Loucy (cell line): ENCODE measurements at regions not wholly inside any gene's neighbourhood (a gene's known extent, or its start where the extent isn't known, plus 50 kb on each side); places are given as distances from the start of the nearest gene placed in this dataset.

Experiments
- H2AFZ ChIP-seq: fragments of 200-600 bp; sonication (generic); 2 replicates; pipeline ENCODE4 v1.6.0; 2016; ENCODE audit warnings: antibody characterized with exemption, mild to moderate bottlenecking, low read length, moderate library complexity
- H3F3A ChIP-seq: fragments of 200-600 bp; 2 replicates; pipeline ENCODE4 v1.6.0; 2016; ENCODE audit warnings: antibody characterized with exemption, low read depth, mild to moderate bottlenecking
- H3K27me3 ChIP-seq: fragments of 200-600 bp; sonication (generic); 2 replicates; pipeline ENCODE4 v1.6.1; 2014; ENCODE audit warnings: low read length, mild to moderate bottlenecking; ENCODE audit not compliant: insufficient read depth, poor library complexity, severe bottlenecking
- H3K36me3 ChIP-seq: fragments of 200-600 bp; sonication (generic); 2 replicates; pipeline ENCODE4 v1.6.1; 2016; ENCODE audit warnings: low read length; ENCODE audit not compliant: insufficient read depth
- H3K4me1 ChIP-seq: fragments of 200-600 bp; sonication (generic); 2 replicates; pipeline ENCODE4 v1.5.1; 2014; ENCODE audit warnings: low read length, mild to moderate bottlenecking; ENCODE audit not compliant: insufficient read depth, poor library complexity, severe bottlenecking
- H3K4me2 ChIP-seq: fragments of 200-600 bp; sonication (generic); 2 replicates; pipeline ENCODE4 v1.6.0; 2014; ENCODE audit warnings: antibody characterized with exemption, low read length, low read depth, mild to moderate bottlenecking; ENCODE audit not compliant: poor library complexity, severe bottlenecking
- H3K4me3 ChIP-seq: fragments of 200-600 bp; sonication (generic); 2 replicates; pipeline ENCODE4 v1.5.1; 2014; ENCODE audit warnings: low read length, mild to moderate bottlenecking, mixed read lengths; ENCODE audit not compliant: poor library complexity, severe bottlenecking
- H3K79me2 ChIP-seq: fragments of 200-600 bp; sonication (generic); 2 replicates; pipeline ENCODE4 v1.6.1; 2014; ENCODE audit warnings: low read length; ENCODE audit not compliant: insufficient read depth
- H3K9ac ChIP-seq: fragments of 200-600 bp; sonication (generic); 2 replicates; pipeline ENCODE4 v1.6.0; 2014; ENCODE audit warnings: mild to moderate bottlenecking, low read depth, low read length, moderate library complexity; ENCODE audit not compliant: poor library complexity, severe bottlenecking
- H3K9me2 ChIP-seq: fragments of 200-600 bp; sonication (generic); replicated peaks from 2 replicates; pipeline ENCODE4 v1.6.1; 2016; ENCODE audit warnings: low read depth, low read length, mixed read lengths
- H3K9me3 ChIP-seq: fragments of 200-600 bp; sonication (generic); 2 replicates; pipeline ENCODE4 v1.6.1; 2014; ENCODE audit warnings: mild to moderate bottlenecking, antibody characterized with exemption, low read length, low read depth; ENCODE audit not compliant: insufficient read depth
- H4K20me1 ChIP-seq: fragments of 200-600 bp; sonication (generic); 2 replicates; pipeline ENCODE4 v1.6.0; 2014; ENCODE audit warnings: antibody characterized with exemption, low read length, mild to moderate bottlenecking; ENCODE audit not compliant: insufficient read depth, poor library complexity, severe bottlenecking
- EZH2phosphoT487 ChIP-seq: fragments of 200-600 bp; IDR thresholded peaks from 2 replicates; pipeline ENCODE4 v1.6.1; 2018; ENCODE audit warnings: antibody characterized with exemption, mild to moderate bottlenecking, moderate library complexity, borderline replicate concordance
- TF ChIP-seq, protein P1 (sequence below): fragments of 200-600 bp; sonication (generic); conservative IDR thresholded peaks from 2 replicates; pipeline ENCODE4 v1.5.1; 2014; ENCODE audit warnings: mild to moderate bottlenecking, antibody characterized with exemption, low read length

DNA sequence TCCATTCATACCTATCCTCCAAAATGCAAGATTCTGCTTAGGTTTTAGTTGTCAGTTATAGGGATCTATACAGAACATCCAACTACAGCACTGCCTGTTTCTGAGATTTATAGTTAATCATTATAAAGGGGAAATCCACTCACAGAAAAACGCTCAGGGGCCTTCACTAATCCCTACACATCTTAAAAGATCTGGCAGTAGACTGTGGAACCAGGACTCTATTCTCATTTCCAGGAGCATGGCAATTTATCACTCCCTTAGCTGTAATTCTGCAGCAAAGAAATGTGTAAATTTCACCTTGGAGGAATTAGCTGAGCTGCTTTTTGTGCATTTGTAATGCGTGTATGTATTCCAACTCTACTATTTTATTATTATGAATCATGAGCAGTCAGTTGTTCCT is 1128.1 kb upstream of the PRR20A start:
- no peaks in the 10 kb centered on the region for H3K4me1 ChIP-seq
- H3K9ac ChIP-seq, result no peak overlapping the region
- H3K9me3 ChIP-seq, result no peaks in the 10 kb centered on the region
- no peaks in the 10 kb centered on the region for H3K79me2 ChIP-seq
- H4K20me1 ChIP-seq, result no peaks in the 10 kb centered on the region
- no peak overlapping the region for H3K4me3 ChIP-seq
- no peaks in the 10 kb centered on the region for H3K36me3 ChIP-seq
- no peak overlapping the region for H3K4me2 ChIP-seq
- H3K9me2 ChIP-seq, result 0 out of 2 replicates have a peak, but pooled peaks cover 5% of the 10 kb centered on the region
- H2AFZ ChIP-seq, result no peak overlapping the region
- no peak for TF ChIP-seq EZH2phosphoT487
- TF ChIP-seq, protein P1, sequence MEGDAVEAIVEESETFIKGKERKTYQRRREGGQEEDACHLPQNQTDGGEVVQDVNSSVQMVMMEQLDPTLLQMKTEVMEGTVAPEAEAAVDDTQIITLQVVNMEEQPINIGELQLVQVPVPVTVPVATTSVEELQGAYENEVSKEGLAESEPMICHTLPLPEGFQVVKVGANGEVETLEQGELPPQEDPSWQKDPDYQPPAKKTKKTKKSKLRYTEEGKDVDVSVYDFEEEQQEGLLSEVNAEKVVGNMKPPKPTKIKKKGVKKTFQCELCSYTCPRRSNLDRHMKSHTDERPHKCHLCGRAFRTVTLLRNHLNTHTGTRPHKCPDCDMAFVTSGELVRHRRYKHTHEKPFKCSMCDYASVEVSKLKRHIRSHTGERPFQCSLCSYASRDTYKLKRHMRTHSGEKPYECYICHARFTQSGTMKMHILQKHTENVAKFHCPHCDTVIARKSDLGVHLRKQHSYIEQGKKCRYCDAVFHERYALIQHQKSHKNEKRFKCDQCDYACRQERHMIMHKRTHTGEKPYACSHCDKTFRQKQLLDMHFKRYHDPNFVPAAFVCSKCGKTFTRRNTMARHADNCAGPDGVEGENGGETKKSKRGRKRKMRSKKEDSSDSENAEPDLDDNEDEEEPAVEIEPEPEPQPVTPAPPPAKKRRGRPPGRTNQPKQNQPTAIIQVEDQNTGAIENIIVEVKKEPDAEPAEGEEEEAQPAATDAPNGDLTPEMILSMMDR, result no peak
- H3F3A ChIP-seq, result no peaks in the 10 kb centered on the region
- no peaks in the 10 kb centered on the region for H3K27me3 ChIP-seq

DNA sequence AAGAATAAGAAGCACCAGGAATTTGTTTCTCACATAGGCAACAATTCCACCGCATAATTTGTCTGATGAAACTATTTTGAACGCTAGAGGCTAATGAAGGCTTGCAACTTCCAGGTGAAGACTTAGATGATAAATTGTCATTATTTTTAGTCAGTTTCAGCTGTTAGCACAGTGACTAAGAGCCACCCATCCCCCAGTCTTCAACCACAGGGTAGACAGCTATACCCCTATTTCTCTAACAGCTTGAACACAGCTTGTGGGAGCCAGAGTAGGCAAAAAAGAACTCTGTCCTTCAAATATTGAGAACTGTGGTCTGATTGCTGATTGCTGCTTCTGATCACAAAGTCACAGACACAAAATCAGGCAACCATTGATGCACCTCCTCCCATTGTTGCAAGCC is 1124.8 kb upstream of the PRR20A start:
- Histone ChIP-seq H4K20me1 (no peaks in the 10 kb centered on the region), H3K27me3 (no peaks in the 10 kb centered on the region), H3K9me2 (0 out of 2 replicates have a peak, but pooled peaks cover 5% of the 10 kb centered on the region), H3K9ac (no peak overlapping the region), H3K9me3 (no peaks in the 10 kb centered on the region; the same call in 1 of the 2 replicates), H3F3A (no peaks in the 10 kb centered on the region), H3K4me3 (no peak overlapping the region), H3K4me1 (no peaks in the 10 kb centered on the region), H2AFZ (no peak overlapping the region), H3K79me2 (no peaks in the 10 kb centered on the region), H3K36me3 (no peaks in the 10 kb centered on the region), H3K4me2 (no peak overlapping the region)
- TF ChIP-seq, protein P1, result no peak
- no peak for TF ChIP-seq EZH2phosphoT487

DNA sequence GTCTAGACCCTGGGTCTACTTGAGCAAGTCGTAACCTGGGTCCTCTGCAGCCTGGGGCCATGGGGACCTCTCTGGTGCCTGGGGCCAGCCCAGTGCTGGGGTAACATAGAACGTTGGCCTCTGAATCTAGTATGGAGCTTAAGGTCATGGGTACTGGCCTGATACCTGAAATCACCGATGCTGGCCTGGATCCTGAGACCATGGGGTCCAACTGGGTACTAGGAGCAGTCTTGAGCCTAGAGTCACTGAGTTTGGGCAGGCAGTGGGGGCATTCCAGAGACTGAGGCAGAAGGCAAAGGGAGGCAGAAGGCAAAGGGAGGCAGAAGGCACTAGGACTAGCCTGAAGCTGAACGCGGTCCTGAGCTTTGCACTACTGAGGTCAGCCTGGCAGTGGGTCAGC is 1121.1 kb upstream of the PRR20A start:
- 0 out of 2 replicates have a peak, but pooled peaks cover 5% of the 10 kb centered on the region for H3K9me2 ChIP-seq
- H3K9ac ChIP-seq, result no peak overlapping the region
- no peaks in the 10 kb centered on the region for H3K36me3 ChIP-seq
- no peak overlapping the region for H2AFZ ChIP-seq
- H3K4me1 ChIP-seq, result no peaks in the 10 kb centered on the region
- H3K9me3 ChIP-seq, result no peaks in the 10 kb centered on the region; the same call in 1 of the 2 replicates
- TF ChIP-seq, protein P1, result no peak
- TF ChIP-seq EZH2phosphoT487, result no peak
- H3K4me2 ChIP-seq, result no peak overlapping the region
- H3K79me2 ChIP-seq, result no peaks in the 10 kb centered on the region
- no peaks in the 10 kb centered on the region for H4K20me1 ChIP-seq
- no peaks in the 10 kb centered on the region for H3F3A ChIP-seq
- no peak overlapping the region for H3K4me3 ChIP-seq
- no peaks in the 10 kb centered on the region for H3K27me3 ChIP-seq
